NCI-H2171 treated with DMSO at 0.1 percent for 48 hours (cell line): ENCODE measurements at regions not wholly inside any gene's neighbourhood (a gene's known extent, or its start where the extent isn't known, plus 50 kb on each side); places are given as distances from the start of the nearest gene placed in this dataset.
"Not testable (repeated sequence)": the region's sequence is repeated elsewhere in the genome, so short reads cannot be mapped to it uniquely, and the experiment has no call there.

ENCODE experiments used
- DNase-seq: peaks from one replicate; lab custom pipeline; 2025; lab: John Stamatoyannopoulos, UW

DNA sequence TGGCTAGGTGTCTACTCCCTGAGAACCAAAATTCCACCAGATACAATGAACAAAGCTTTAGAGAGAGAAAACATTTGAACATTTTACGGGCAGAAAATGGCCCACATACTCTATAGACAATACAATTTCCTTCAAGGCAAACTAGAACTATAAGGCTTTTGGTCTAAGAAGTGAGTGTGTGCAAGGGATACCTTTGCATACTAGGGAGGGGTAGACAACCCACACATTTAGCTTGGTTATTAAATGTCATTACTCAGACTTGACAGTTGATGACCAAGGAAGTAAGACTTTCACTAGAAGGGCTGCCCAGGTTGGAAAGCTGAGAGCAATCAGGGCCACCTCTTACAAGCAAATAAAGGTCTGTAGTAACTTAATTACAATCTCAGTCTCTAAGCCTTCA lies 64.0 kb upstream of the PLEKHM1 start:
- DNase-seq, result not testable (repeated sequence)

DNA sequence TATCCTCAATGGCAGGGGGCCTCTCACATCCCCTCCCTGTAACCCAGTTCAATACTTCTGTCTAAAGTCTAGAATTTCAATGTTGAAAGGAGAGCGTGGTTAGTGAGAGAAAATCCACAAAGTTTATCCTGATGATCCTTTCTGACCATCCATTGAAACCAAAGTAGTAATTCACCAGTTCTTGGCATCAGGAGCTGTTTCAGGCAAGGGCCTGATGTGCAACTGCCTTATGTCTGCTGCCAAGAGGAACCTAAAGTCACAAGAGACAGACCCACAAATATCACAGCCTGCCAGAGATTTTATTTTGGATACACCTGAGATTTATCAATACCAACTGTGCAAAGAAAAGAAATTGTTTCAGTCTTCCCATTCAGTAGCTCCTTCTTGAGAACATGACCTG lies 68.3 kb upstream of the PLEKHM1 start:
- not testable (repeated sequence) for DNase-seq

DNA sequence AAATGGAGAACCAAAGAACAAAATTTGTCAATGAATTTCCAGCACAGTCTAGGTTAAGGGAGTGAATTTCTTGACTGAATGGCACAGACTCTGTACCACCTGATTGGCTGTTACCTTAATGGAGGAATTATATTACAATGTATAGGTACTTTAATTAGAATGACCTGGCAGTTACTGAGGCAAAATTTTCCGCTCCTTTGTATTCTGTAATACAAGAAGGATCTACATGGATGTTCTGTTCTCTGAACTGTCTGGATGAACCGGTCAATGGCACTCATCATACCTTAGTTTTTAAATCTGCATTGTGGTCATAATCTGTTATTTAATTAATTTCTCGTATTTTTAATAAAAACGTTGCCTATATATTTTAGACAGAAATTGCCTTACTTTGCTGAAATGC lies 72.3 kb upstream of the PLEKHM1 start:
- not testable (repeated sequence) for DNase-seq

DNA sequence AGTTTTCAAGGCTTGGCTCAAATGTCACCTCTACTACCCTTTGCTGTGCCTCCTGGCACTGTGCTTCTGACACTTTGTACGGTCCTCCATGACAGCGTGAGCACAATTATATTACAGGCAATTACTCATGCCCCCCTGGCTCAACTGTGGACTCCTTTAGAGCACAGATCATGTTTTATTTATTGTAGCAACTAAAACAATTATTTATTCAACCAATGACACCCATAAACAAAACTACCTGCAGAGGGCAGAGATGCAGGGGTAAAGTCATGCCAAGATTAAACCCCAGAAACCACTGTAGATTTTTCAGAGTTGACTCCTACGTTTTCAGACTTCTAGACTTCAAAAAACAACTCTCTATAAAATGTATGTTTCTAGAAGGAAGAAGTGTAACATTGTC lies 72.8 kb upstream of the PLEKHM1 start:
- DNase-seq, result not testable (repeated sequence)

DNA sequence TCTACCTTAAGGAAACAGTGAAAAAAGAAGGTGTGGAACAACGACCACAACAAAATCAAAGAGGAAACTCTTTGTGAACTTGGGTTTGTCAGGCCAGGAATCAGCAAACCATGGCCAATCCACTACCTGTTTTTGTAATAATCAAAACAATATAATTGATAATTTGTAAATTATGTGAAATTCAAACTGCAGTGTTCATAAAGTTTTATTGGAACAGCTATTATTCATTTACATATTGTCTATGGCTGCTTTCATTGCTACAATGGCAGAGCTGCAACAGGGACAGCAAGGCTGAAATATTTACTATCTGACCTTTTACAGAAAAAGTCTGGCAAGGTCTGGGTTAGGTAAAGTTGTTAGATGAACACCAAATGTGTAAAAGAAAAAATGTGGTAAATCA lies 77.8 kb upstream of the PLEKHM1 start:
- DNase-seq, result not testable (repeated sequence)

DNA sequence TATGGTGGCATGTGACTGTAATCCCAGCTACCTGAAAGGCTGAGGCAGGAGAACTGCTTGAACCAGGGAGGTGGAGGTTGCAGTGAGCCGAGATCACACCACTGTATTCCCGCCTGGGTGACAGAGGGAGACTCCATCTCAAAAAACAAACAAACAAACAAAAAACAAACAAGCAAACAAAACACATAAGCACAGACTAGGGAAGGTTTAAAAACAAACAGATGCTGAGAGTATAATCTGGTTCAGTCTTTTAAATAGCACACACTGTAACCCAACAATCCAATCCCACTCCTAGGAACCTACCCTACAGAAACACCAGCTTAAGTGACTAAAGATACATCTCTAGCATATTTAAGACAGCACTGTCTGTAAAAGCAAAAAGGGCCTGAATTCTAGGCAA lies 82.8 kb upstream of the PLEKHM1 start:
- not testable (repeated sequence) for DNase-seq

DNA sequence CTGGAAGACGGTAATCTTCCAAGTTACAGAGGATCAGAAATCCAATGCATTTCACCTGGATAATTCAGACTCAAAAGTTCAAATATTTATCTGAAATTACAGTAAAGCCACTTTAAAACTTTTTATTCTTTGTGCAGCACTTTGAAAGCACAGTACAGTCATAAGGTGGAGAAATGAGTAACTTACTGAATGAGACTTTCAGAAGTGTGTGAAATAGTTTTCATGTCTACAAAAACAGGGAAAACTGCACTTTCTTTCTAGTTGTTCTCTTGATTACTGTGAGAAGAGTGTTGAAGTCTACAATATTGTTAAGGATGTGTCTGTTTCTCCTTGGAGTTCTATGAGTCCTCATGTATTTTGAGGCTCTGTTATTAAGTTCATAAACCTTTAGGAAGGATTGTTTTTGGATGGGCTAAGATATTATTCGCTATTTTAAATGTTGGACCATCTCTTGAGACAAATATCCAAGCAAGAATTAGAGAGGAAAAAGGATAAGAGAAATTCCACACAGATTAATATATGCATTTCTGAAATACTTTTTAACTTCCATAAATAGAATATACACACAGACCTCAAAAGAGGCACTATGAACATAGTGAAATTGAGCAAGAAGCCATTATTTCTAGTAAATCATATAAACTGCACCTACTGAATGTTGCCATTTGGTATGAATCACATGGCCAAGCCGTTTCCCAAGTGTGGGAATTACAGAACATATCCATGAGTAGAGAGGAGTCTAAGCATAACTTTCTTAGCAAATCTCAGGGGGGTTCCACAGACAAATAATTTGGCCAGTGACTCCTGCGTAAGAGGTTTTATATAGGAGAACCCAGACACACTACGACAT lies 83.6 kb upstream of the PLEKHM1 start:
- DNase-seq, result no peak

DNA sequence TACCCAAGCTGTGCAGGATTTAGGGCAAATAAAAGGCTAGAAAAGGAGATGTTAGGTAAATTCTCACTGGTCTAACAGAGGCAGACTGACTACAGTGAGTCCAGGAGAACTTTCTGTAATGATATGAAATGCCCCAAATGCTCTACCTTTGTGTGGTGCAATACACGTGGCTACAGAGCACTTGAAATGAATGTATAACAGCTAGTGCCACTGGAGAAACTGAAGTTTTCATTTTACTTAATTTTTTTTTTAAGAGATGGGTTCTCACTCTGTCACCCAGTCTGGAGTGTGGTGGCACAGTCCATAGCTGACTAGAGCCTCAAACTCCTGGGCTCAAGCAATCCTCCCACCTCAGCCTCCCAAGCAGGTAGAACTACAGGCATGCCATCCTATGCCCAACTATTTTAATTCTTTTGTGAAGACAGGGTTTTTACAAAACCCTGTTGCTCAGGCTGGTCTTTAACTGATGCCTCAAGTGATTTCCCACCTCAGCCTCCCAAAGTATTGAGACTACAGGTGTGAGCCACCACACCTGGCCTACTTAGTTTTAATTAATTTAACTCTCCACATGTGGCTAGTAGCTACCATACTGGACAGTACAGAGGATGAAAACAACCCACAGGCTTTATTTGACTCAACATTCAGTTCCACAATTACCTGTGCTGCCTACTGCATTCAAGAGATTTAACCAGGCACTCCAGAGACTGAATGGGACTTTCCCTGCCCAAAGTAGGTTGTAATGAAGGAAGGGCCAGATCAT lies 84.8 kb upstream of the PLEKHM1 start:
- no peak for DNase-seq

DNA sequence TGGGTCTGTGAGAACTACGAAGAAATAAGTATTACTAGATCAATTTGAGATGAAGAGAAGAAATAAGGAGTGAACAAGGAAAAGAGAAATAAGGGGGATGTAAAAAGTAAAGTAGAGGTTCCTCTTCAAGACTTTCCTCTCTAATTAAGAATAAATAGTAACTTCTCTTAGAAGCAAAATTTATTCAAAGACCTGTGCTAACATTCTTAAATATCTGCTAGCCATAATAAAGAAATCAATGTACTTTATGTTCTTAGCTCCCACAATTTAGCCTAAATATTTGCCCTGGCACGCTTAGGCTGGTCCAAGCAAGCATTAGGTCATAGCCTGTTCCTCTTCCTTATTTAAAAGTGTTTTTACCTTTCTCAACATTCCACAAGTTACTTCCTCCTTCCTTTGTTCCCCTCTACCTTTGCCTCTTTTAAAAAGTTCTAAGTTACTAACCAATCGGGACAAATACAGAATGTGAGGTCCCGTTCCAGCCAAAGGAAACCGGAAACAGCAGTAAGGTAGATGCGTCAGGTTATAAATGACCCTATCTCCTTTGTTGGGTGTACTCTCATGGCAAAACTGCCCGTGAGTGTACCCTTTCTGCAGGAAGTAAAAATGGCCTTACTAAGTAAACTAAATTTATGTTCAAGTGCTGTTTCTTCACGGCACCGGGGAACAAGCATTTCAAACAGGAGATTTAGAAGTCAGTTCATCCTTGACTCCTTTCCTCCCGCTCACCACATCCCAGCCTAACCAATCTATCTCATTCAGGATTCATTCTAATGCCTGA lies 86.2 kb upstream of the PLEKHM1 start:
- DNase-seq, result not testable (repeated sequence)

DNA sequence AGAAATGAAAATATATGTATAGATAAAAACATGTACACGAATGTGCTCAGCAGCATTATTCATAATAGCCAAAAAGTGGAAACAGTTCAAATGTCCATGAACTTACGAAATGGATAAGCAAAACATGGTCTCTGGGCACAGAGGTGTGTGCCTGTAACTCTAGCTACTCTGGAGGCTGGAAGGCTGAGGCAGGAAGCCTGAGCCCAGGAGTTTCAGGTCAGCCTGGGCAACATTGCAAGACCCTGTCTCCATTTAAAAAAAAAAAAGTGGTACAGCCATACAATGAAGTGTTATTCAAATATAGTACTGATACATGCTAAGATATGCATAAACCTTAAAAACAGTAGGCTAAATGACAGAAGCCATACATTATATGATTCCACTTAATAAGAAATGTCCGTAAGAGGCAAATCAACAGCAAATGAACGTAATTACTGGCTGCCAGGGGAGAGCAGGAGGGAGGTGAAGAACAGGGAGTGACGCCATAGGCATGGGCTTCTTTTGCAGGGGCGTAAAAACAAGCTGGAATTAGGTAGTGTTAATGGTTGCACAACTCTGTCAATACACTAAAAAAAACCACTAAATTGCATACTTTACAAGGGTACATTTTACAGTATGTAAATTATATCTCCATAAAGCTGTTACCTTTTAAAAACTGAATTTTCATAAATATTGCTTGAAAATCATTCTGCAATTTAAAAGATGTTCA lies 87.2 kb upstream of the PLEKHM1 start:
- no peak for DNase-seq

DNA sequence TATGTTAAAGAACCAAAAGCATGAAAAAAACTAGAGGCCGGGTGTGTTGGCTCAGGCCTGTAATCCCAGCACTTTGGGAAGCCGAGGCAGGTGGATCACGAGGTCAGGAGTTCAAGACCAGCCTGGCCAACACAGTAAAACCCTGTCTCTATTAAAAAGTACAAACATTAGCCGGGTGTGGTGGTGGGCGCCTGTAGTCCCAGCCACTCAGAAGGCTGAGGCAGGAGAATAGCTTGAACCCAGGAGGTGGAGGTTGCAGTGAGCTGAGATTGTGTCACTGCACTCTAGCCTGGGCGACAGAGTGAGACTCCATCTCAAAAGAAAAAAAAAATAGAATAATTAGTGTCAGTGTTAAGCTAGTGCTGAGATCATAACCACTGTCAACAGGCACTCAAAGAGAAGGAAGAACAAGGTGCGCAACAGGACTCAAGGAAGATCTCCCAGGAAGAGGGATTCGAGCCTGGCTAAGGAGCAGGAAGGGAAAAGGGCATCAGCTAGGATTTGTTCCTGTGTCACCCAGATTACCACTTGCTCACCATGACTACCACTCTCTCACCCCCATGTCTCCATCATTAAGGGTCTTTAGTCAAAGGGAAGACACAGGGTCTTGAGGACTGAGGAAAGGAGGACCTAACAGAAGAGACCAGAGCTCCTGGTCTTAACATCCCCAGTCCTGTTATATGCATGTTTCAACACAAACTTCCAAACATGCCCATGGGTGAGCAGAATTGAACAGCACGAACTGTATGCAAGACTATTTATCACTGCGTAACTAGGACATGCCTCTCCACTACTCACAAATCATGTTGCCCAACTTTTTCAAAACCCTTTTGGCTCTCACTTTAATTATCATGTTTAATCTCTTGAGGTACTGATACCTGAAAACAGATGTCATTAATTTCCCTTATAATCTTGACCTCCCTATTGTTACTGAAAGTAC lies 88.3 kb upstream of the PLEKHM1 start:
- no peak for DNase-seq

DNA sequence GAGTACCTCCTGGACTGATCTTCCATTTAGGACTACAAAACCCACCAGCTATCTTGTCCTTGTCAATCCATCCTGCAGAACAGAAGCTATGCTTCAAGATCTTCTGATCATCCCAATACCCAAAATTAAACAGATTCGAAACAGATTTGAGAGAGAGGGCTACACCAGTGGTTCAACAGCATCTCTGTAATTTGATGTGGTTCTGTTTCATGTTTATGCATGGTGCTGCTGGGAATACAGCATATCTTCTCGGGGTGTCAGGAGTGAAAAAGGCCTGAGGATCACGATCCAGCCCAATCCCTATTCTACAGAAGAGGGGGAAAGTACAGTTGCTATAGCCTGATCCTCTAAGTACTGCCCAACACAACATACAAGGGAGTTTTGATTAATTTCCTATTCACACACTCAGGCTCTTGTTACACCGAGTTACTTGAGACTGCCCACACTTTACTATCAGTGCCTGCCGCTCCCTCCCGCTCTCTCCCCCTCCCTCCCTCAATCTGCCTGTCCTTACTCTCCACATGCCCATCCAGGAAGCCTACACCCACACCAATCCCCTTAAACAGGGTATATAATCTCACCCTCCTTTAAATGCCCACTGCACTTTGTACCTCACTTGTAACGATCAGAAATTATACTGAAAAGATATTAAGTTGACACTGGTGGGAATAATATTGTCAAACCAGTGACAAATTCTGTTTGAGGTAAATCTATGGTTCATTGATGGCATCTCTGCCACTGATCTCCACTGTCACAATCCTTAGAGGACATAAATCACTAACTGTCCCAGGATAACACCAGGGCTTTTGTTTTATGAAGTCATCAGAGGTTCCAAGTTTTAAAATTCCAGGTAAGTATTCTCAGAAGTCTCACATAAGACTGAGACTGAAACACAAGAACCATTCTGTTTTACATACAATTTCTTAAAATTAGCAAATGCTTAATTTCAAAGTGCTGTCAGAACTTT lies 89.3 kb upstream of the PLEKHM1 start:
- no peak for DNase-seq

DNA sequence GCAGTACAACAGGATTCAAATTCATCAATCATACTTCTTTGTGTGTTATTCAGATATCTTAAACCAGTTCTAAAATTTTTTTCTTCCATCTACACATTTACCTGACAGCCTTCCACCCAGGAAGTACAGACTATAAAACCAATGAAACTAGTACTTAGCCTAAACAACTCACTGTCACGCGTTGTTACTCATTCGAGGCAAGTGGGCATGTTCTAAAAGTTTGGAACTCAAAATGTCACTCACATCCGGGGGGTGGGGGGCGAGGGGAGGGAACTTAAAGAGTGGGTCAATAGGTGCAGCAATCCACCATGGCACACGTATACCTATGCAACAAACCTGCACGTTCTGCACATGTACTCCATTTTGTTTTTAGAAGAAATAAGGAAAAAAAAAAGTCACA lies 90.4 kb upstream of the PLEKHM1 start:
- no peak for DNase-seq

DNA sequence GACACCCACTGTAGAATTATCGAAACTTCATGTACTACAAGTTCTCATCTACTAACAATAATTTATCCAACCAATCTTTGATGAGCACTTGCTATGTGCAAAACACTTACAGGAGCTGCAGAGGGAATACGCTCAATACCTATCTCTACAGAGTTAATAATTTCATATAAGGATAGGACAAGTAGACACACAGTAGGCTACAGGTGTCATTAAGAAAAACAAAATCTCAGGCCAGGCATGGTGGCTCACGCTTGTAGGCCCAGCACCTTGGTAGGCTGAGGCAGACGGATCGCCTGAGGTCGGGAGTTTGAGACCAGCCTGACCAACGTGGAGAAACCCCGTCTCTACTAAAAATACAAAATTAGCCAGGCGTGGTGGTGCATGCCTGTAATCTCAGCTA lies 91.3 kb upstream of the PLEKHM1 start:
- DNase-seq, result no peak

DNA sequence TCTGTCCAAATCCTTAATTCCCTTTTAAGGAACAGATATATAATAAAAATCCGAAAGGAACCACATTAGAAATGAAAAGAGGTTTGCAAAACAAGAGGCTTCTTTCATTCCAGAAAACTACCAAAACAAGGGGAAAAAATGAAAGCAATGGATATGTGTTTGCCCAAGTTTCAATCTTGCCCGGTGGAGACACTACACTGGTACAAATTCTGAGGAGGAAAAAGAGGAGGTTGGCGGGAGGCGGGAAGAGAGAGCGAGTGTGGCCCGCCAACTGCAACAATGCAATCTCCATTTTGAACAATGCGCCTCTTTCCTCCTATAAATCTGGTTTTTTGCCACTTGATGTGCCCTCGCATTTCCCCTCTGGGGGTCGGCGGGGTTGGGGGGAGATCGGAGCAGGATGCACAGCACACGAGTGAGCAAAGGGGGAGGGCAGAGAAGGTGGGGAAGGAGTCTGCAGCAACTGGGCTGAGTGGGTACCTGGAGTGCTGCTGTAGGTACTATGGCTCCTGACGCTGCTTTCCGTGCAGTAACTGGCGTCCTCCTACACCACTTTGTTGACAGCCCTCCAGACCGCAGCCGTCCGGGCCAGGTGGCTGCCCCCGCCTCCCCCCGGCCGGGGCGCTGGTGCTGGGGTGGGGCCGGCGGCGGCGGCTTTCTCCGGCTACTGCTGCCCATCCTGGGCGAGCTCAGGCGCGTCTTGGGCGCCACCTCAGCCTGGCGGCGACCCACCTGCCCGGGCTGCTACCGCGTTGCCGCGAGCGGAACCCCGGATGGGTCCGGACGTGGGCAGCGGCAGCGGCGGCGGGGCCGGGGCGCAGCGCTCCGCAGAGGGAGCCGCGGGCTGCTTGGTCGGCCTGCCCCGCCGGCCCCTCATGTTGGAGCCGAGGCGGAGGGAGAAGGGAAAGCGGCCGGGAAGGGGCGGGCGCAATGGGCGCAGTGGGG lies 93.8 kb upstream of the PLEKHM1 start:
- DNase-seq, result no peak

DNA sequence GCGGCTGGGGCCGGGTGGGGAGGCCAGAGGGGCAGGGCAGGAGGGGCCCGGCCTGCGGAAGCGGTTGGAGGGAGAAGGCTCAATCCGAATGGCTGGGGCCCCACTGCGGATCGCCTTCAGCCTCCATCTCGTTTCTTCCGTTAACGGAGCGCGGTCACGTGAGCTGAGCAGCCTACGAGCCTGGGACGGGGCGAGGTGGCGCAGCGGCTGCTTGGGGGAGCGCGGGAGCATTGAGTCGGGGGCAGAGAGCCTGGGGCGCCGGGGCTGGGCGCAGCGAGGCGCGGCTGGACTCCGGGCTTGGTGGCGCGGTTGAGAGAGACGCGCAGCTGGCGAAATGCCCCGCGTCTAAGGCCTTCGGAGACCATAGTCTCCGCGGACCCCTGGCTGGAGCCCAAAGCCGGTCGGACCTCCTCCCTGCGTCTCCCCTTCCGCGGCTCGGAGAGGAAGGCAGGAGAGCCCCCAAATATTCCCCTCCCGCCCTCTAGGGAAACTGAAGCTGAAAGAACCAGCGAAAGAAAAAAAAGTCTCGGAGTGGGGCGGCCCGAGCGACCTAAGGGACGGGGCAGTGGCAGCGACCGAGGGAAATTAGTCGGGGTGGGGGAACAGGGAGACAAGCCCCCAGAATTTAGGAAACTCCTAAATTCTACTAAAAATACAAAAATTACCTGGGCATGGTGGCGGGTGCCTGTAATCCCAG lies 94.7 kb upstream of the PLEKHM1 start:
- DNase-seq, result not testable (repeated sequence)

DNA sequence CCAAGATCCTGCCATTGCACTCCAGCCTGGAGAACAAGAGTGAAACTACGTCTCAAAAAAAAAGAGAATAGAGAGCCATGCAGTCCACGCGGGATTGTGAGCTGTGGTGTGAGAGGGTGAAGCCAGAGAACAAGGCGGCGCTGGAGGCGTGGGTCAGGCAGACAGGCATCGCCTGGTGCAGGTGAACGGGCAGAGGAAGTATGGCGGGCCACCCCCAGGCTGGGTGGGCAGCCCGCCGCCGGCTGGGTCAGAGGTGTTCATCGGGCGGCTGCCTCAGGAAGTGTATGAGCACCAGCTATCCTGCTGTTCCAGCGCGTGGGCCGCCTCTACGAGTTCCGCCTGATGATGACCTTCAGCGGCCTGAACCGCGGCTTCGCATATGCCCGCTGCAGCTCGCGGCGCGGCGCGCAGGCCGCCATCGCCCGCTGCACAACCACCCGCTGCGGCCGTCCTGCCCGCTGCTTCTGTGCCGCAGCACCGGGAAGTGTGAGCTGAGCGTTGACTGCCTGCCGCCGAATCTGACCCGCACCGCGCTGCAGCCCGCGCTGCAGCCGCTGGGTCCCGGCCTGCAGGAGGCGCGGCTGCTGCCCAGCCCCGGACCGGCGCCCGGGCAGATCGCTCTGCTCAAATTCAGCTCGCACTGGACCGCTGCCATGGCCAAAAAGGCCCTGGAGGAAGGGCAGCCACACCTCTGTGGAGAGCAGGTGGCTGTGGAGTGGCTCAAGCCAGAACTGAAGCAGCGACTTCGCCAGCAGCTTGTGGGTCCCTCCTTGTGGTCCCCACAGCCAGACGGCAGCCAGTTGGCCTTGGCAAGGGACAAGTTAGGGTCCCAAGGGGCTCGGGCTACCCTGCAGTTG lies 95.5 kb upstream of the PLEKHM1 start:
- not testable (repeated sequence) for DNase-seq
